ENCODE measurements at regions not wholly inside any gene's neighbourhood (a gene's known extent, or its start where the extent isn't known, plus 50 kb on each side); places are given as distances from the start of the nearest gene placed in this dataset.

GRCh38 chr13:70297189-70297616 lies 189.0 kb upstream of the KLHL1 start:
- ChIA-PET POLR2A (no interaction called here), CTCF (no interaction called here)
- Histone ChIP-seq H3K4me1 (ENCODE audit: control insufficient read depth, insufficient read depth, low read length) (no peaks in the 10 kb centered on the region), H3K4me3 (ENCODE audit: low read depth, low read length) (no peak overlapping the region), H3K9me3 (ENCODE audit: control insufficient read depth, insufficient read depth, low read depth, low read length) (no peaks in the 10 kb centered on the region), H3K36me3 (ENCODE audit: control insufficient read depth in 2 of 2, insufficient read depth in 1 of 2, low read length in 2 of 2) (no peaks in the 10 kb centered on the region), H3K27ac (ENCODE audit: extremely low read depth, low read depth, low read length) (no peak overlapping the region)
- TF ChIP-seq ZBTB49 (tag by site-specific recombination; IDR thresholded peaks at IDR 0.05; ENCODE audit: low read depth) (no peak), ZNF768 (tag by site-specific recombination; IDR thresholded peaks at IDR 0.05) (no peak), ZNF10 (tag by site-specific recombination; IDR thresholded peaks at IDR 0.05) (no peak), ZNF518A (tag by site-specific recombination; conservative IDR thresholded peaks at IDR 0.05; ENCODE audit: low read depth) (no peak), ZBTB21 (tag by site-specific recombination; IDR thresholded peaks at IDR 0.05) (no peak), ZBTB26 (tag by site-specific recombination; optimal IDR thresholded peaks at IDR 0.05) (no peak), ZNF341 (tag by site-specific recombination; IDR thresholded peaks at IDR 0.05; ENCODE audit: low read depth) (no peak), ZSCAN4 (tag by site-specific recombination; IDR thresholded peaks at IDR 0.05) (no peak), ZNF596 (tag by site-specific recombination; IDR thresholded peaks at IDR 0.05) (no peak), ZNF132 (tag by site-specific recombination; IDR thresholded peaks at IDR 0.05; ENCODE audit: borderline replicate concordance) (no peak), ZNF513 (tag by site-specific recombination; IDR thresholded peaks at IDR 0.05) (no peak), SETDB1 (IDR thresholded peaks at IDR 0.05; ENCODE audit: insufficient read length, low read length) (no peak), PATZ1 (tag by site-specific recombination; IDR thresholded peaks at IDR 0.05) (no peak), ZNF112 (tag by site-specific recombination; IDR thresholded peaks at IDR 0.05) (no peak), GLI4 (tag by site-specific recombination; IDR thresholded peaks at IDR 0.05) (no peak)

All from HEK293 (cell line).